ENCODE measurements at regions not wholly inside any gene's neighbourhood (a gene's known extent, or its start where the extent isn't known, plus 50 kb on each side); places are given as distances from the start of the nearest gene placed in this dataset.

DNA sequence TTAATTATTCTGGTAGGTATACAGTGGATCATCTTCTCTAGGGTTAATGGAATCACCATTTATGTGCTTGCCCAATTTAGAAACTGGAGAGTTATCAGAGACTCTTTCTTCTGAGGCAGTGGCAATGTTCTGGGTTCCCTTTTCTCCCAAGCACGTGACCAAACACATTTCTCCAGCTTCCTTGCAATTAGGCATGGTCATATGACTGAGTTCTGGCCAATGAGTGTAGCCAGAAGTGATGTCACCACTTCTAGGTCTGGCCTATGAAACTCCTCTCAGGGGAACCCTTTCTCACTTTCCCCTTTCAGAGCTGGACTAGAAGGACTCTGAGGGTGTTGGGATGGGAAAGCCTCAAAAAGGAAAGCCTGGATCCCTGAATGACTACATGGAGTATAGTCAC is 172.0 kb downstream of the NSG2 start:
- no peaks in the 10 kb centered on the region; the same call in 1 of the 2 replicates for H3K9me3 ChIP-seq (ENCODE audit: insufficient read depth, low read depth, low read length)
- H3K9ac ChIP-seq (ENCODE audit: low read depth, low read length, poor library complexity, severe bottlenecking), result no peak overlapping the region
- H3K4me3 ChIP-seq (ENCODE audit: low read length, poor library complexity, severe bottlenecking), result no peak overlapping the region
- H3K9me2 ChIP-seq (replicated peaks; ENCODE audit: low read depth, low read length), result no peaks in the 10 kb centered on the region
- H2AFZ ChIP-seq (ENCODE audit: low read length), result no peak overlapping the region
- no peaks in the 10 kb centered on the region for H4K20me1 ChIP-seq (ENCODE audit: insufficient read depth, low read length, poor library complexity, severe bottlenecking)
- TF ChIP-seq, protein P1, sequence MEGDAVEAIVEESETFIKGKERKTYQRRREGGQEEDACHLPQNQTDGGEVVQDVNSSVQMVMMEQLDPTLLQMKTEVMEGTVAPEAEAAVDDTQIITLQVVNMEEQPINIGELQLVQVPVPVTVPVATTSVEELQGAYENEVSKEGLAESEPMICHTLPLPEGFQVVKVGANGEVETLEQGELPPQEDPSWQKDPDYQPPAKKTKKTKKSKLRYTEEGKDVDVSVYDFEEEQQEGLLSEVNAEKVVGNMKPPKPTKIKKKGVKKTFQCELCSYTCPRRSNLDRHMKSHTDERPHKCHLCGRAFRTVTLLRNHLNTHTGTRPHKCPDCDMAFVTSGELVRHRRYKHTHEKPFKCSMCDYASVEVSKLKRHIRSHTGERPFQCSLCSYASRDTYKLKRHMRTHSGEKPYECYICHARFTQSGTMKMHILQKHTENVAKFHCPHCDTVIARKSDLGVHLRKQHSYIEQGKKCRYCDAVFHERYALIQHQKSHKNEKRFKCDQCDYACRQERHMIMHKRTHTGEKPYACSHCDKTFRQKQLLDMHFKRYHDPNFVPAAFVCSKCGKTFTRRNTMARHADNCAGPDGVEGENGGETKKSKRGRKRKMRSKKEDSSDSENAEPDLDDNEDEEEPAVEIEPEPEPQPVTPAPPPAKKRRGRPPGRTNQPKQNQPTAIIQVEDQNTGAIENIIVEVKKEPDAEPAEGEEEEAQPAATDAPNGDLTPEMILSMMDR (conservative IDR thresholded peaks at IDR 0.05; ENCODE audit: low read length), result no peak
- H3K36me3 ChIP-seq (ENCODE audit: insufficient read depth, low read length), result no peaks in the 10 kb centered on the region
- no peaks in the 10 kb centered on the region for H3K4me1 ChIP-seq (ENCODE audit: insufficient read depth, low read length, poor library complexity, severe bottlenecking)
- H3K4me2 ChIP-seq (ENCODE audit: low read depth, low read length, poor library complexity, severe bottlenecking), result no peak overlapping the region
- H3F3A ChIP-seq (ENCODE audit: low read depth), result no peaks in the 10 kb centered on the region
- no peaks in the 10 kb centered on the region for H3K79me2 ChIP-seq (ENCODE audit: insufficient read depth, low read length)
- H3K27me3 ChIP-seq (ENCODE audit: insufficient read depth, low read length, poor library complexity, severe bottlenecking), result no peaks in the 10 kb centered on the region

DNA sequence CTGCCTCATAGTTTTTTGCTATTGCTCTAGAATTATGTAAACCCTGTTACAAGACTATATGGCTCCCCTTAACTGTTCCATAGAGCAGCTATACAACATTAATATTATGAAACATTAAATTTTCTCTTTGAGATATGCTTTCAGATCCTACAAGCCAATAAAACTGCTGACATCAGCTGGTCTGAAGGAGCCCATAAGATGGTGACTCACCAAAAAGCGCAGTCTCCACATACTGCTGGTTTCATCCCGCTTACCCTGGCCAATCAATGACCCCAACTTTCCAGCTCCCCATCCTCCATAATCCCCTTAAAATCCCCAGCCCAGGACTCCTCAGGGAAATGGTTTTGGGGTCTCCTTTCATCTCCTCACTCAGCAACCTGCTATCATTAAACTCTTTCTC is 172.7 kb downstream of the NSG2 start:
- no peak overlapping the region for H3K9ac ChIP-seq (ENCODE audit: low read depth, low read length, poor library complexity, severe bottlenecking)
- H3K79me2 ChIP-seq (ENCODE audit: insufficient read depth, low read length), result no peaks in the 10 kb centered on the region
- H3K9me2 ChIP-seq (replicated peaks; ENCODE audit: low read depth, low read length), result no peaks in the 10 kb centered on the region
- no peaks in the 10 kb centered on the region for H3K4me1 ChIP-seq (ENCODE audit: insufficient read depth, low read length, poor library complexity, severe bottlenecking)
- H3K4me2 ChIP-seq (ENCODE audit: low read depth, low read length, poor library complexity, severe bottlenecking), result no peak overlapping the region
- H3K36me3 ChIP-seq (ENCODE audit: insufficient read depth, low read length), result no peaks in the 10 kb centered on the region
- H4K20me1 ChIP-seq (ENCODE audit: insufficient read depth, low read length, poor library complexity, severe bottlenecking), result no peaks in the 10 kb centered on the region
- H3F3A ChIP-seq (ENCODE audit: low read depth), result no peaks in the 10 kb centered on the region
- no peaks in the 10 kb centered on the region for H3K27me3 ChIP-seq (ENCODE audit: insufficient read depth, low read length, poor library complexity, severe bottlenecking)
- no peaks in the 10 kb centered on the region; the same call in 1 of the 2 replicates for H3K9me3 ChIP-seq (ENCODE audit: insufficient read depth, low read depth, low read length)
- H3K4me3 ChIP-seq (ENCODE audit: low read length, poor library complexity, severe bottlenecking), result no peak overlapping the region
- H2AFZ ChIP-seq (ENCODE audit: low read length), result no peak overlapping the region
- TF ChIP-seq, protein P1 (conservative IDR thresholded peaks at IDR 0.05; ENCODE audit: low read length), result no peak
- no peak for TF ChIP-seq EZH2phosphoT487 (IDR thresholded peaks at IDR 0.05; ENCODE audit: borderline replicate concordance)

DNA sequence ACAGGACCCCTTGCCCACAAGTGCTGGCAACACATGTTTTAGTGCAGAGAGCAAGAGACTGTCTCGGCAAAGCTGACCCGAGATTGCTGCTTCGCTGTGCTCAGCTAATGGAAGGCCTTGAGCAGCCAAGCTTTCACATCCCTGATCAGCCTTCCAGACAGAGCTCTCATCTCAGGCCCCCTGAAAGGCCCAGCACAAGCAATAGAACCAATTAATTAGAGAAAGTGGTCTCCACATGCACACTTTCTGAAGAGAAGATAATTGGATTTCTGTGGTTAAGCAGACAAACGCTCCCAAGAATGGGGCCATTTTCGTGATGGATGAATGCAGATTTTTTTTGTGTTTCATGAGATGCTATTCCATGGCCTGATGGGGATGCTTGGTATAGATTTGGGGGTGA is 174.9 kb downstream of the NSG2 start:
- no peaks in the 10 kb centered on the region; the same call in 1 of the 2 replicates for H3K9me3 ChIP-seq (ENCODE audit: insufficient read depth, low read depth, low read length)
- no peak for TF ChIP-seq EZH2phosphoT487 (IDR thresholded peaks at IDR 0.05; ENCODE audit: borderline replicate concordance)
- TF ChIP-seq, protein P1 (conservative IDR thresholded peaks at IDR 0.05; ENCODE audit: low read length), result no peak
- no peaks in the 10 kb centered on the region for H3F3A ChIP-seq (ENCODE audit: low read depth)
- no peaks in the 10 kb centered on the region for H3K9me2 ChIP-seq (replicated peaks; ENCODE audit: low read depth, low read length)
- H3K4me2 ChIP-seq (ENCODE audit: low read depth, low read length, poor library complexity, severe bottlenecking), result no peak overlapping the region
- H3K9ac ChIP-seq (ENCODE audit: low read depth, low read length, poor library complexity, severe bottlenecking), result no peak overlapping the region
- no peaks in the 10 kb centered on the region for H3K36me3 ChIP-seq (ENCODE audit: insufficient read depth, low read length)
- no peak overlapping the region for H2AFZ ChIP-seq (ENCODE audit: low read length)
- no peaks in the 10 kb centered on the region for H3K27me3 ChIP-seq (ENCODE audit: insufficient read depth, low read length, poor library complexity, severe bottlenecking)
- no peaks in the 10 kb centered on the region for H4K20me1 ChIP-seq (ENCODE audit: insufficient read depth, low read length, poor library complexity, severe bottlenecking)
- H3K4me1 ChIP-seq (ENCODE audit: insufficient read depth, low read length, poor library complexity, severe bottlenecking), result no peaks in the 10 kb centered on the region
- no peak overlapping the region for H3K4me3 ChIP-seq (ENCODE audit: low read length, poor library complexity, severe bottlenecking)
- H3K79me2 ChIP-seq (ENCODE audit: insufficient read depth, low read length), result no peaks in the 10 kb centered on the region

All from Loucy (cell line).